Activated CD4-positive, alpha-beta T cell treated with anti-CD3 and anti-CD28 coated beads, Interleukin-2, amount 10 ng/mL, durations not matched to agents 7 days and 5 days (primary cell): ENCODE measurements at regions not wholly inside any gene's neighbourhood (a gene's known extent, or its start where the extent isn't known, plus 50 kb on each side); places are given as distances from the start of the nearest gene placed in this dataset.
"Not testable (repeated sequence)": the region's sequence is repeated elsewhere in the genome, so short reads cannot be mapped to it uniquely, and the experiment has no call there.

Experiments used
- CTCF ChIA-PET: fragments of 350-600 bp; sonication (Branson Sonifier 250); formaldehyde crosslinking; loops from one replicate; lab custom pipeline; 2021; ENCODE audit warnings: antibody characterized with exemption; lab: Charles Lee
- POLR2A ChIA-PET: fragments of 350-600 bp; sonication (Branson Sonifier 250); formaldehyde crosslinking; loops from one replicate; lab custom pipeline; 2021; ENCODE audit warnings: antibody characterized with exemption; lab: Charles Lee
- DNase-seq: peaks from one replicate; pipeline ENCODE4 v3.0.0-alpha.2; 2020
- H3K27ac Mint-ChIP-seq: one replicate; pipeline ENCODE4 v1.8.0; 2021; ENCODE audit warnings: mild to moderate bottlenecking, moderate library complexity, mixed read lengths
- H3K27me3 Mint-ChIP-seq: one replicate; pipeline ENCODE4 v1.8.0; 2021; ENCODE audit warnings: mixed read lengths
- H3K36me3 Mint-ChIP-seq: one replicate; pipeline ENCODE4 v1.8.0; 2021; ENCODE audit warnings: low read depth, mixed read lengths
- H3K4me1 Mint-ChIP-seq: one replicate; pipeline ENCODE4 v1.8.0; 2021; ENCODE audit warnings: mixed read lengths
- H3K4me3 Mint-ChIP-seq: one replicate; pipeline ENCODE4 v1.8.0; 2021; ENCODE audit warnings: mild to moderate bottlenecking, moderate library complexity, mixed read lengths
- H3K9me3 Mint-ChIP-seq: one replicate; pipeline ENCODE4 v1.8.0; 2021; ENCODE audit warnings: mixed read lengths

DNA sequence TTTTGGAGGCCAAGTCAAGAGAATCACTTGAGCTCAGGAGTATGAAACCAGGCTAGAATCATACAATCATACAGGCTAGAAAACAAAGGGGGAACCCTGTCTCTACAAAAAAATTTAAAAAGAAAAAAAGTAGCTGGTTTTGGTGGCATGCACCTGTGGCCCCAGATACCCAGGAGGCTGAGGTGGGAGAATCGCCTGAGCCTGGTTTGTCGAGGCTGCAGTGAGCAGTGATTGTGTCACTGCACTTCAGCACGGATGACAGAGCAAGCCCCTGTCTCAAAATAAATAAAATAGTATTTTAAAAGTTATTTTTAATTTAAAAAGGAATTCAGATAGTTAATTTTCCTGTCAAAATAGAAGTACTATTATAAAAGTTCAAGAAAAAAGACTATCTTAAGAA is 369.1 kb upstream of the SLITRK5 start:
- H3K9me3 Mint-ChIP-seq, result peaks cover 2% of the 10 kb centered on the region
- no peaks in the 10 kb centered on the region for H3K4me1 Mint-ChIP-seq
- H3K4me3 Mint-ChIP-seq, result no peak overlapping the region
- no peaks in the 10 kb centered on the region for H3K36me3 Mint-ChIP-seq
- H3K27ac Mint-ChIP-seq, result no peak overlapping the region
- CTCF ChIA-PET, result no interaction called here
- H3K27me3 Mint-ChIP-seq, result no peaks in the 10 kb centered on the region
- DNase-seq, result no peak
- POLR2A ChIA-PET, result no interaction called here

DNA sequence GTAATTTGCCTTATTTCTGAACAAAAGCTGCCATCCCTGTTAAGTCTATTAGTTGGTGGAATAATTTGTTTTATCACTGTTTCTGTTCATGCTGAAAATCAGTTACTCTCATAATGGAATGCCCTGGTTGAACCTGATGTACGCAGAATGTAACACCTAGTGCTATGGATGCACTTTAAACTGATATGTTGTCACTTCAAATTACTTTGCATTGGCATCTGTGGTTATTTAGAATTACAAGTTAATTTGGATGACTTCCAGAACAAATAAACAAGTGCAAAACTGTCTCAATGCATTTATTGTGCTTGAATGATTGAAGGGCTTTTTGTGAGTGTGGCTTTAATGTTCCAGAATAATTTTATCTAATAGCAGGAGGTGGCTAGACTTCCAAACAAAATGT is 368.2 kb upstream of the SLITRK5 start:
- Mint-ChIP-seq H3K27me3 (no peaks in the 10 kb centered on the region), H3K4me1 (no peaks in the 10 kb centered on the region), H3K9me3 (peaks cover 2% of the 10 kb centered on the region), H3K4me3 (no peak overlapping the region), H3K27ac (no peak overlapping the region), H3K36me3 (no peaks in the 10 kb centered on the region)
- ChIA-PET CTCF (no interaction called here), POLR2A (no interaction called here)
- DNase-seq, result no peak

DNA sequence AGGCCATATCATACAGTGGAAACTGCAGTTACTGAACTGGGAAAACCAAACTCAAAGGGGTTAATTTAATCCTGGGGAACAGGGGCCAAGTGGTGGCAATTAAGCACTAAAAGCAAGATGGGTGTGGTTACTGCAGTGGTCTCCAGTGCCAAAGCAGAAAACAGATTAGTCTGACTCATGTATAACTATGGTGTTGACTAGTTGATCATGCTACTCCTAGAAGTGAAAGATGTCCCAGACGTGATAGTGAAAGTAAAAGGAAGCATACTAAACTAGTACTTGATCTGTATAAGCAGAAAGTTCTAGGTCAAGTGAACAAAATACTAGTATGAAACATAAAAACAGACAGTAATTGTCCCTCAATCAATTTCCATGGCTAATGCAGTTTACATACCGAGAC is 360.0 kb upstream of the SLITRK5 start:
- POLR2A ChIA-PET, result no interaction called here
- no peak overlapping the region for H3K4me3 Mint-ChIP-seq
- CTCF ChIA-PET, result no interaction called here
- no peak overlapping the region for H3K27ac Mint-ChIP-seq
- no peak for DNase-seq
- H3K9me3 Mint-ChIP-seq, result peaks cover 2% of the 10 kb centered on the region
- H3K4me1 Mint-ChIP-seq, result no peaks in the 10 kb centered on the region
- H3K27me3 Mint-ChIP-seq, result no peaks in the 10 kb centered on the region
- no peaks in the 10 kb centered on the region for H3K36me3 Mint-ChIP-seq

DNA sequence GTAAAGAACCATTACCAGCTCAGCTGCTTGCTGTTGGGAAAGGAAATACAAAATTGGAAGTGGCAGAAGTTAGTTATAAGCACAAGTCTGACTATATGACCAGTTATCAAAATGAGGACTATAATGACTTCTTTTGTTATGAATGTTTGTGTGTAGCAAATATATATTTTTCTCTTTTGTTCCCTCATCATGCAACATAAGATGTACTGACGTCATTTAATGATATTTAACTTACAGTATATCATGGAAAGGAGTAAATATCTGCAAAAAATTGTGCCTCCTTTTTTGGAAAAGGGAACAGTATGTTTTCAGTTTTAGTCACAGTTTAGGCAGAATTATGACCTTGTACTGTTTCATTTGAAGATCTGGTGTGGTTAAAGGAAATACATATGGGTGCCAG is 356.3 kb upstream of the SLITRK5 start:
- ChIA-PET CTCF (no interaction called here), POLR2A (no interaction called here)
- no peaks in the 10 kb centered on the region for H3K4me1 Mint-ChIP-seq
- no peak overlapping the region for H3K4me3 Mint-ChIP-seq
- no peaks in the 10 kb centered on the region for H3K27me3 Mint-ChIP-seq
- H3K27ac Mint-ChIP-seq, result no peak overlapping the region
- no peaks in the 10 kb centered on the region for H3K9me3 Mint-ChIP-seq
- H3K36me3 Mint-ChIP-seq, result no peaks in the 10 kb centered on the region
- DNase-seq, result no peak

DNA sequence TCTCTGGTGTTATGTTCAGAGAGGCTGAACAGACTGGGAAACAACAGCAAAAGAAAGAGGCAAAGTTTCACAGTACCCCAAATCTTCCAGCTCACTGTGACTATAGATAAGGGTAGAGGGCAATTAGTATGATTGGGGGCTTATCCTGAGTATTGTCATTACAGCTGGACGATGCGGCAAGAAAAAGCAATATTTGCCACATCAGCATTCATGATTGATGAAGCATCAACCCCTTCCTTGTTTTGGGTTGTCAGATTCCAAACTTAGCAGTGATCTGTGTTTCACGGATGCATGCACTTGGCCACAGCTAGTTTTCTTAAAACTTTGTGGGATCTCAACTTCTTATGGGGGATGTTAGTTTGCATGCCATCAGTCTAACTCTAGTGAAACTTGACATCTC is 348.8 kb upstream of the SLITRK5 start:
- ChIA-PET CTCF (no interaction called here), POLR2A (no interaction called here)
- Mint-ChIP-seq H3K4me1 (no peaks in the 10 kb centered on the region), H3K4me3 (no peak overlapping the region), H3K27me3 (no peaks in the 10 kb centered on the region), H3K27ac (no peak overlapping the region), H3K9me3 (no peaks in the 10 kb centered on the region), H3K36me3 (no peaks in the 10 kb centered on the region)
- no peak for DNase-seq

- H3K4me1 Mint-ChIP-seq, result no peaks in the 10 kb centered on the region
- DNase-seq, result no peak
- no peaks in the 10 kb centered on the region for H3K9me3 Mint-ChIP-seq
- no peak overlapping the region for H3K4me3 Mint-ChIP-seq
- no peak overlapping the region for H3K27ac Mint-ChIP-seq
- H3K27me3 Mint-ChIP-seq, result no peaks in the 10 kb centered on the region
- no peaks in the 10 kb centered on the region for H3K36me3 Mint-ChIP-seq
- POLR2A ChIA-PET, result no interaction called here
- CTCF ChIA-PET, result no interaction called here
Measured at GRCh38 chr13:87324558-87324957, 346.6 kb upstream of the SLITRK5 start.

GRCh38 chr13:87331178-87331577 is 340.0 kb upstream of the SLITRK5 start:
- Mint-ChIP-seq H3K36me3 (no peaks in the 10 kb centered on the region), H3K27ac (no peak overlapping the region), H3K4me3 (no peak overlapping the region), H3K4me1 (no peaks in the 10 kb centered on the region), H3K27me3 (no peaks in the 10 kb centered on the region), H3K9me3 (peaks cover 3% of the 10 kb centered on the region)
- DNase-seq, result no peak
- CTCF ChIA-PET, result no interaction called here
- POLR2A ChIA-PET, result no interaction called here

DNA sequence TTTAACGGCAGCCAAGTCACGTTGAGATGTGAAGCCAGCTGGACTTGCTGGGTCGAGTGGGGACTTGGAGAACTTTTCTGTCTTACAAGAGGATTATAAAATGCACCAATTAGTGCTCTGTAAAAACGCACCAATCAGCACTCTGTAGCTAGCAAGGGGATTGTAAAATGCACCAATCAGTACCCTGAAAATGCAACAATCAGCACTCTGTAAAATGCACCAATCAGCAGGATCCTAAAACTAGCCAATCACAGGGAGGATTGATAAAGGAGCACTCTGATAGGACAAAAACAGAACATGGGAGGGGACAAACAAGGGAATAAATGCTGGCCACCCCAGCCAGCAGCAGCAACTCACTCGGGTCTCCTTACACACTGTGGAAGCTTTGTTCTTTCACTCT is 337.6 kb upstream of the SLITRK5 start:
- no peaks in the 10 kb centered on the region for H3K4me1 Mint-ChIP-seq
- no peaks in the 10 kb centered on the region for H3K36me3 Mint-ChIP-seq
- CTCF ChIA-PET, result no interaction called here
- POLR2A ChIA-PET, result no interaction called here
- H3K9me3 Mint-ChIP-seq, result peaks cover 3% of the 10 kb centered on the region
- no peak overlapping the region for H3K4me3 Mint-ChIP-seq
- no peak overlapping the region for H3K27ac Mint-ChIP-seq
- no peaks in the 10 kb centered on the region for H3K27me3 Mint-ChIP-seq
- DNase-seq, result no peak

DNA sequence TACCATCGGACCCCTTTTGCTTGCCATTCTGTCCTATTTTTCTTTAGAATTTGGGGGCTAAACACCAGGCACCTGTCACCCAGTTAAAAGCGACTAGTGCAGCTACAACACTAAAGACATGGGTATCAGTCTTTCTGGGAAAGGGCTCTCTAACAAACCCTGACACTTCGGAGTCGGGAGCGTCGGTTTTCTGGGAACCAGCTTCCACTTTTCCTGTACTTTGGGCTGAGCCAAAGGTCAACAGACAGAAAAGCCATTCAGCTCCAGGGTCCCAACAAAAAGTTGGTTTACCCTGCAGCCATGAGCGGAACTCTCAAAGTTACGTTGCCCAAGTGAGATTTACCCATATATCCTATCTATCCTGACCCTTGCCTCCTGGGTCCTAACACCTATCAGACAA is 337.0 kb upstream of the SLITRK5 start:
- no peaks in the 10 kb centered on the region for H3K36me3 Mint-ChIP-seq
- H3K9me3 Mint-ChIP-seq, result peaks cover 3% of the 10 kb centered on the region
- no peak overlapping the region for H3K27ac Mint-ChIP-seq
- no peaks in the 10 kb centered on the region for H3K4me1 Mint-ChIP-seq
- H3K27me3 Mint-ChIP-seq, result no peaks in the 10 kb centered on the region
- DNase-seq, result no peak
- H3K4me3 Mint-ChIP-seq, result no peak overlapping the region
- ChIA-PET POLR2A (no interaction called here), CTCF (no interaction called here)

DNA sequence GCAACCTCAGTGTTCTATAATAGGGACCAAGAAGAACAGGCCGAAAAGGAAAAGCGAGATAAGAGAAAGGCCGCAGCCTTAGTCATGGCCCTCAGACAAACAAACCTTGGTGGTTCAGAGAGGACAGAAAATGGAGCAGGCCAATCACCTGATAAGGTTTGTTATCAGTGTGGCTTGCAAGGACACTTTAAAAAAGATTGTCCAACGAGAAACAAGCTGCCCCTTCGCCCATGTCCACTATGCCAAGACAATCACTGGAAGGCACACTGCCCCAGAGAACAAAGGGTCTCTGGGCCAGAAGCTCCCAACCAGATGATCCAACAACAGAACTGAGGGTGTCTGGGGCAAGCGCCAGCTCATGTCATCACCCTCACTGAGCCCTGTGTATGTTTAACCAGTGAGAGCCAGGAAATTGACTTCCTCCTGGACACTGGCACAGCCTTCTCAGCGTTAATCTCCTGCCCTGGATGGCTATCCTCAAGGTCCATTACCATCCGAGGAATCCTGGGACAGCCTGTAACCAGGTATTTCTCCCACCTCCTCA is 334.8 kb upstream of the SLITRK5 start:
- H3K4me3 Mint-ChIP-seq, DNase-seq, POLR2A ChIA-PET, H3K27me3 Mint-ChIP-seq, H3K36me3 Mint-ChIP-seq, H3K9me3 Mint-ChIP-seq, H3K27ac Mint-ChIP-seq, CTCF ChIA-PET, H3K4me1 Mint-ChIP-seq: not testable (repeated sequence)

GRCh38 chr13:87344176-87344575 is 327.0 kb upstream of the SLITRK5 start:
- no peak overlapping the region for H3K27ac Mint-ChIP-seq
- no peaks in the 10 kb centered on the region for H3K4me1 Mint-ChIP-seq
- H3K9me3 Mint-ChIP-seq, result no peaks in the 10 kb centered on the region
- ChIA-PET CTCF (no interaction called here), POLR2A (no interaction called here)
- no peaks in the 10 kb centered on the region for H3K27me3 Mint-ChIP-seq
- H3K4me3 Mint-ChIP-seq, result no peak overlapping the region
- H3K36me3 Mint-ChIP-seq, result no peaks in the 10 kb centered on the region
- no peak for DNase-seq

GRCh38 chr13:87355451-87355850 is 315.7 kb upstream of the SLITRK5 start:
- no peak overlapping the region for H3K27ac Mint-ChIP-seq
- POLR2A ChIA-PET, result no interaction called here
- H3K27me3 Mint-ChIP-seq, result no peaks in the 10 kb centered on the region

GRCh38 chr13:87356314-87356713 is 314.9 kb upstream of the SLITRK5 start:
- Mint-ChIP-seq H3K4me1 (no peaks in the 10 kb centered on the region), H3K27me3 (no peaks in the 10 kb centered on the region), H3K4me3 (no peak overlapping the region), H3K27ac (no peak overlapping the region), H3K36me3 (no peaks in the 10 kb centered on the region), H3K9me3 (peaks cover 4% of the 10 kb centered on the region)
- POLR2A ChIA-PET, result no interaction called here
- CTCF ChIA-PET, result no interaction called here
- DNase-seq, result no peak

More at GRCh38 chr13:87355451-87355850, 315.7 kb upstream of the SLITRK5 start:
- CTCF ChIA-PET, result no interaction called here
- Mint-ChIP-seq H3K4me1 (no peaks in the 10 kb centered on the region), H3K9me3 (peaks cover 4% of the 10 kb centered on the region), H3K4me3 (no peak overlapping the region), H3K36me3 (no peaks in the 10 kb centered on the region)
- no peak for DNase-seq

DNA sequence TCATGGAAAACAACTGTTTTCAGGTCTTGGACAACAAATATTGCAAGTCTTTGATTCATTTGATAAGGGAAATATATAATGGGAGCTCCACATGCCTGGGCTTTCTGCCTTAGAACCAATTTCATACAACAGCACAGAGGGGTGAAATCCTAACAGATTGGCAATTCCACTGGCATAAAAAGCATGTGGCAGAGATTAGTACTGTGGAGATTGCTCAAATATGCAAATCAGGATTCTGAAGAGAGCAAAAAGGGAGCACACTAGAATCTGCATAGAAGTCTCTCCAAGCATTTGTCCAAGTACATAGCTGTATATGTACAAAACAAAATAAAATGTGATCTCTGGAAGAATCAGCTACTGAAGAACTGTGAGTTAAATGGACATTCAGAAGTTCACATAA is 312.9 kb upstream of the SLITRK5 start:
- Mint-ChIP-seq H3K27me3 (no peaks in the 10 kb centered on the region), H3K9me3 (peaks cover 4% of the 10 kb centered on the region)

More for the DNA sequence above, 312.9 kb upstream of the SLITRK5 start:
- H3K36me3 Mint-ChIP-seq, result no peaks in the 10 kb centered on the region
- no peak overlapping the region for H3K4me3 Mint-ChIP-seq
- no peak for DNase-seq
- no peak overlapping the region for H3K27ac Mint-ChIP-seq
- ChIA-PET POLR2A (no interaction called here), CTCF (no interaction called here)
- H3K4me1 Mint-ChIP-seq, result no peaks in the 10 kb centered on the region
